Astrocyte of the cerebellum (primary cell): ENCODE measurements at regions not wholly inside any gene's neighbourhood (a gene's known extent, or its start where the extent isn't known, plus 50 kb on each side); places are given as distances from the start of the nearest gene placed in this dataset.

Experiments
- DNase-seq: peaks from one replicate; pipeline ENCODE4 v3.0.0-alpha.2; 2011; ENCODE audit warnings: low read depth
- H3K4me3 ChIP-seq: 2 replicates; pipeline ENCODE4 v1.5.1; 2011; ENCODE audit warnings: mild to moderate bottlenecking, low read depth, low read length, moderate library complexity
- CTCF ChIP-seq: IDR thresholded peaks from 2 replicates; pipeline ENCODE4 v1.5.1; 2012; ENCODE audit warnings: low read length, low read depth, moderate library complexity, mild to moderate bottlenecking; ENCODE audit errors: missing control alignments
- in situ Hi-C: cut with HindIII; loops from 2 replicates; pipeline ENCODE4 v1.10.0; 2017; ENCODE audit warnings: low sequenced_read_pairs

GRCh38 chr21:26280148-26280547 lies 109.6 kb upstream of the APP start:
- DNase-seq, result no peak
- H3K4me3 ChIP-seq, result no peak overlapping the region
- in situ Hi-C loops, result no loop called here
- TF ChIP-seq CTCF, result no peak

- no peak for DNase-seq
- TF ChIP-seq CTCF, result no peak
- in situ Hi-C loops, result no loop called here
- no peak overlapping the region for H3K4me3 ChIP-seq
Observed at GRCh38 chr21:26275801-26276200, 105.2 kb upstream of the APP start.

- DNase-seq, result no peak
- in situ Hi-C loops, result no loop called here
- no peak for TF ChIP-seq CTCF
- H3K4me3 ChIP-seq, result no peak overlapping the region
Observed at GRCh38 chr21:26273686-26274313, 103.2 kb upstream of the APP start.

- H3K4me3 ChIP-seq, result no peak overlapping the region
- no peak for DNase-seq
- in situ Hi-C loops, result no loop called here
- TF ChIP-seq CTCF, result no peak
Observed at GRCh38 chr21:26267389-26267788, 96.8 kb upstream of the APP start.

- TF ChIP-seq CTCF, result no peak
Observed at GRCh38 chr21:26246073-26246472, 75.5 kb upstream of the APP start.

GRCh38 chr21:26245428-26245827 lies 74.9 kb upstream of the APP start:
- no peak overlapping the region for H3K4me3 ChIP-seq
- in situ Hi-C loops, result no loop called here
- no peak for TF ChIP-seq CTCF
- no peak for DNase-seq

More at GRCh38 chr21:26246073-26246472, 75.5 kb upstream of the APP start:
- in situ Hi-C loops, result no loop called here
- no peak overlapping the region for H3K4me3 ChIP-seq
- DNase-seq, result no peak
